ENCODE measurements at regions not wholly inside any gene's neighbourhood (a gene's known extent, or its start where the extent isn't known, plus 50 kb on each side); places are given as distances from the start of the nearest gene placed in this dataset.

- Histone ChIP-seq H3K27me3 (ENCODE audit: insufficient read depth, low read length) (no peaks in the 10 kb centered on the region), H3K79me2 (ENCODE audit: control insufficient read depth, insufficient read depth, low read length, unreplicated experiment) (no peaks in the 10 kb centered on the region), H2AFZ (ENCODE audit: low read length, unreplicated experiment) (no peak overlapping the region), H3K27ac (ENCODE audit: low read depth, low read length) (no peak overlapping the region), H3K4me3 (ENCODE audit: low read depth, low read length) (no peak overlapping the region), H3K36me3 (ENCODE audit: insufficient read depth, low read length) (no peaks in the 10 kb centered on the region), H3K4me1 (ENCODE audit: control insufficient read depth, insufficient read depth, low read length, unreplicated experiment) (no peaks in the 10 kb centered on the region)
Observed at GRCh38 chr20:7416382-7416781, 523.9 kb downstream of the HAO1 start.

GRCh38 chr20:7420345-7420744 lies 519.9 kb downstream of the HAO1 start:
- Histone ChIP-seq H3K4me1 (ENCODE audit: control insufficient read depth, insufficient read depth, low read length, unreplicated experiment) (no peaks in the 10 kb centered on the region), H3K36me3 (ENCODE audit: insufficient read depth, low read length) (no peaks in the 10 kb centered on the region), H3K27ac (ENCODE audit: low read depth, low read length) (no peak overlapping the region), H3K4me3 (ENCODE audit: low read depth, low read length) (no peak overlapping the region), H2AFZ (ENCODE audit: low read length, unreplicated experiment) (no peak overlapping the region), H3K79me2 (ENCODE audit: control insufficient read depth, insufficient read depth, low read length, unreplicated experiment) (no peaks in the 10 kb centered on the region), H3K27me3 (ENCODE audit: insufficient read depth, low read length) (no peaks in the 10 kb centered on the region)

GRCh38 chr20:7426890-7427496 lies 513.3 kb downstream of the HAO1 start:
- H2AFZ ChIP-seq (ENCODE audit: low read length, unreplicated experiment), result no peak overlapping the region
- H3K27ac ChIP-seq (ENCODE audit: low read depth, low read length), result no peak overlapping the region
- no peak overlapping the region for H3K4me3 ChIP-seq (ENCODE audit: low read depth, low read length)
- no peaks in the 10 kb centered on the region for H3K79me2 ChIP-seq (ENCODE audit: control insufficient read depth, insufficient read depth, low read length, unreplicated experiment)
- no peaks in the 10 kb centered on the region for H3K27me3 ChIP-seq (ENCODE audit: insufficient read depth, low read length)
- no peaks in the 10 kb centered on the region for H3K36me3 ChIP-seq (ENCODE audit: insufficient read depth, low read length)
- H3K4me1 ChIP-seq (ENCODE audit: control insufficient read depth, insufficient read depth, low read length, unreplicated experiment), result no peaks in the 10 kb centered on the region

GRCh38 chr20:7428946-7429345 lies 511.3 kb downstream of the HAO1 start:
- Histone ChIP-seq H2AFZ (ENCODE audit: low read length, unreplicated experiment) (no peak overlapping the region), H3K79me2 (ENCODE audit: control insufficient read depth, insufficient read depth, low read length, unreplicated experiment) (no peaks in the 10 kb centered on the region), H3K27me3 (ENCODE audit: insufficient read depth, low read length) (no peaks in the 10 kb centered on the region), H3K4me3 (ENCODE audit: low read depth, low read length) (no peak overlapping the region), H3K36me3 (ENCODE audit: insufficient read depth, low read length) (no peaks in the 10 kb centered on the region), H3K4me1 (ENCODE audit: control insufficient read depth, insufficient read depth, low read length, unreplicated experiment) (no peaks in the 10 kb centered on the region), H3K27ac (ENCODE audit: low read depth, low read length) (no peak overlapping the region)

GRCh38 chr20:7432612-7433011 lies 507.6 kb downstream of the HAO1 start:
- no peaks in the 10 kb centered on the region for H3K79me2 ChIP-seq (ENCODE audit: control insufficient read depth, insufficient read depth, low read length, unreplicated experiment)
- H3K36me3 ChIP-seq (ENCODE audit: insufficient read depth, low read length), result no peaks in the 10 kb centered on the region
- no peak overlapping the region for H3K4me3 ChIP-seq (ENCODE audit: low read depth, low read length)
- H3K4me1 ChIP-seq (ENCODE audit: control insufficient read depth, insufficient read depth, low read length, unreplicated experiment), result no peaks in the 10 kb centered on the region
- H3K27ac ChIP-seq (ENCODE audit: low read depth, low read length), result no peak overlapping the region
- H2AFZ ChIP-seq (ENCODE audit: low read length, unreplicated experiment), result no peak overlapping the region
- no peaks in the 10 kb centered on the region for H3K27me3 ChIP-seq (ENCODE audit: insufficient read depth, low read length)

- Histone ChIP-seq H3K79me2 (ENCODE audit: control insufficient read depth, insufficient read depth, low read length, unreplicated experiment) (no peaks in the 10 kb centered on the region), H2AFZ (ENCODE audit: low read length, unreplicated experiment) (no peak overlapping the region), H3K36me3 (ENCODE audit: insufficient read depth, low read length) (no peaks in the 10 kb centered on the region), H3K4me3 (ENCODE audit: low read depth, low read length) (no peak overlapping the region), H3K27ac (ENCODE audit: low read depth, low read length) (no peak overlapping the region), H3K4me1 (ENCODE audit: control insufficient read depth, insufficient read depth, low read length, unreplicated experiment) (no peaks in the 10 kb centered on the region), H3K27me3 (ENCODE audit: insufficient read depth, low read length) (no peaks in the 10 kb centered on the region)
Observed at GRCh38 chr20:7437311-7437710, 502.9 kb downstream of the HAO1 start.

GRCh38 chr20:7449269-7449668 lies 491.0 kb downstream of the HAO1 start:
- Histone ChIP-seq H3K36me3 (ENCODE audit: insufficient read depth, low read length) (no peaks in the 10 kb centered on the region), H3K27me3 (ENCODE audit: insufficient read depth, low read length) (no peaks in the 10 kb centered on the region)

GRCh38 chr20:7452890-7453289 lies 487.4 kb downstream of the HAO1 start:
- Histone ChIP-seq H3K79me2 (ENCODE audit: control insufficient read depth, insufficient read depth, low read length, unreplicated experiment) (no peaks in the 10 kb centered on the region), H3K4me3 (ENCODE audit: low read depth, low read length) (no peak overlapping the region), H2AFZ (ENCODE audit: low read length, unreplicated experiment) (no peak overlapping the region), H3K27ac (ENCODE audit: low read depth, low read length) (no peak overlapping the region), H3K4me1 (ENCODE audit: control insufficient read depth, insufficient read depth, low read length, unreplicated experiment) (no peaks in the 10 kb centered on the region), H3K27me3 (ENCODE audit: insufficient read depth, low read length) (no peaks in the 10 kb centered on the region), H3K36me3 (ENCODE audit: insufficient read depth, low read length) (no peaks in the 10 kb centered on the region)

More at GRCh38 chr20:7449269-7449668, 491.0 kb downstream of the HAO1 start:
- Histone ChIP-seq H3K79me2 (ENCODE audit: control insufficient read depth, insufficient read depth, low read length, unreplicated experiment) (no peaks in the 10 kb centered on the region), H3K4me3 (ENCODE audit: low read depth, low read length) (no peak overlapping the region), H3K27ac (ENCODE audit: low read depth, low read length) (no peak overlapping the region), H3K4me1 (ENCODE audit: control insufficient read depth, insufficient read depth, low read length, unreplicated experiment) (no peaks in the 10 kb centered on the region), H2AFZ (ENCODE audit: low read length, unreplicated experiment) (no peak overlapping the region)

- no peak overlapping the region for H2AFZ ChIP-seq (ENCODE audit: low read length, unreplicated experiment)
- no peaks in the 10 kb centered on the region for H3K27me3 ChIP-seq (ENCODE audit: insufficient read depth, low read length)
Observed at GRCh38 chr20:7454047-7454446, 486.2 kb downstream of the HAO1 start.

GRCh38 chr20:7458459-7458858 lies 481.8 kb downstream of the HAO1 start:
- Histone ChIP-seq H3K27ac (ENCODE audit: low read depth, low read length) (no peak overlapping the region), H3K27me3 (ENCODE audit: insufficient read depth, low read length) (no peaks in the 10 kb centered on the region), H3K4me3 (ENCODE audit: low read depth, low read length) (no peak overlapping the region), H2AFZ (ENCODE audit: low read length, unreplicated experiment) (no peak overlapping the region), H3K4me1 (ENCODE audit: control insufficient read depth, insufficient read depth, low read length, unreplicated experiment) (no peaks in the 10 kb centered on the region), H3K79me2 (ENCODE audit: control insufficient read depth, insufficient read depth, low read length, unreplicated experiment) (no peaks in the 10 kb centered on the region), H3K36me3 (ENCODE audit: insufficient read depth, low read length) (no peaks in the 10 kb centered on the region)

More at GRCh38 chr20:7454047-7454446, 486.2 kb downstream of the HAO1 start:
- Histone ChIP-seq H3K4me3 (ENCODE audit: low read depth, low read length) (no peak overlapping the region), H3K4me1 (ENCODE audit: control insufficient read depth, insufficient read depth, low read length, unreplicated experiment) (no peaks in the 10 kb centered on the region), H3K36me3 (ENCODE audit: insufficient read depth, low read length) (no peaks in the 10 kb centered on the region), H3K79me2 (ENCODE audit: control insufficient read depth, insufficient read depth, low read length, unreplicated experiment) (no peaks in the 10 kb centered on the region), H3K27ac (ENCODE audit: low read depth, low read length) (no peak overlapping the region)

GRCh38 chr20:7459083-7459482 lies 481.2 kb downstream of the HAO1 start:
- no peak overlapping the region for H3K27ac ChIP-seq (ENCODE audit: low read depth, low read length)
- H3K4me3 ChIP-seq (ENCODE audit: low read depth, low read length), result no peak overlapping the region
- H3K27me3 ChIP-seq (ENCODE audit: insufficient read depth, low read length), result no peaks in the 10 kb centered on the region
- H3K36me3 ChIP-seq (ENCODE audit: insufficient read depth, low read length), result no peaks in the 10 kb centered on the region
- no peaks in the 10 kb centered on the region for H3K79me2 ChIP-seq (ENCODE audit: control insufficient read depth, insufficient read depth, low read length, unreplicated experiment)
- H3K4me1 ChIP-seq (ENCODE audit: control insufficient read depth, insufficient read depth, low read length, unreplicated experiment), result no peaks in the 10 kb centered on the region
- no peak overlapping the region for H2AFZ ChIP-seq (ENCODE audit: low read length, unreplicated experiment)
